Epithelial cell of esophagus (primary cell): ENCODE measurements at regions not wholly inside any gene's neighbourhood (a gene's known extent, or its start where the extent isn't known, plus 50 kb on each side); places are given as distances from the start of the nearest gene placed in this dataset.

Source experiments
- DNase-seq: peaks from one replicate; pipeline ENCODE4 v3.0.0; 2010; ENCODE audit warnings: low read depth
- H3K4me3 ChIP-seq: 2 replicates; pipeline ENCODE4 v1.5.1; 2011; ENCODE audit warnings: mild to moderate bottlenecking, low read length, control low read depth
- TF ChIP-seq, protein P1 (sequence below): IDR thresholded peaks from 2 replicates; pipeline ENCODE4 v1.5.1; 2011; ENCODE audit warnings: low read depth, mild to moderate bottlenecking, low read length, control low read depth, inconsistent platforms; ENCODE audit not compliant: insufficient read depth; ENCODE audit errors: missing control alignments

DNA sequence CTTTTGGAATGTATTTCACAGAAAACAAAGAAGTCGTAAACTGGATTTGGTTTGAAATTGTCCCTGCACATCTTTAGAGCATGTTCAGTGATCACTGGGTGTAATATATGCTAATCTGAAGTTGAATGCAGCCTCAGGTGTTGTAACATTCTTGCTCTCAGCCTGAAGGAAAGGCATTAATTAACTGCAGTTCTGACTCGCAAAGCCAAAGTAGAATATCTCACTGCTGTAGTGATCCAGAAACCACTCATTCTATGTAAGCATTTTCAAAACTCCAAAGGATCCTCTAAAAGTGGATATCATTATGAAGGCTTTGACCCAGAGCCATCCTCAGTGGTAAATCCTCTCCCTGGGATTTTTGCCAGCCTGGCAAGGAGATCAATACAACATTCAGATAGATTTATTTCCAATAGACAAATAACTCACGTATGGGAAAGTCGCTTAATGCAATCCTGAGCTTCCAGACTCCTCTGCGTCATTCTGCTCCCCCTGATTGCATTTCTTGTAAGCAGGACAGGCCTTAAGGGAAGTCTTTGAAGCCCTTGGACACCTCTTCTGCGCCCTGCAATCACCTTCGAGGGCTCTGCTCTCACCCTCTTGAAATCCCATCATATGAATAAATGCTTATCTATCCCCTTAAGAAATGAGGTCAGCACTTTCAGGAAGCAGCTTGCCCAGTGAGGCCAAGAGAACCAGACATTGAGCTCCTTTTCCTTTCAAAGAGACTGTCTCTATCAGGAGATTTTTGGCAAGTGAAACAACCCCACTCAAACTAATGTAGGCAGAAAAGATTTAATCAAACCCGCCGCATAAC lies 301.7 kb upstream of the NBEA start:
- TF ChIP-seq, protein P1, sequence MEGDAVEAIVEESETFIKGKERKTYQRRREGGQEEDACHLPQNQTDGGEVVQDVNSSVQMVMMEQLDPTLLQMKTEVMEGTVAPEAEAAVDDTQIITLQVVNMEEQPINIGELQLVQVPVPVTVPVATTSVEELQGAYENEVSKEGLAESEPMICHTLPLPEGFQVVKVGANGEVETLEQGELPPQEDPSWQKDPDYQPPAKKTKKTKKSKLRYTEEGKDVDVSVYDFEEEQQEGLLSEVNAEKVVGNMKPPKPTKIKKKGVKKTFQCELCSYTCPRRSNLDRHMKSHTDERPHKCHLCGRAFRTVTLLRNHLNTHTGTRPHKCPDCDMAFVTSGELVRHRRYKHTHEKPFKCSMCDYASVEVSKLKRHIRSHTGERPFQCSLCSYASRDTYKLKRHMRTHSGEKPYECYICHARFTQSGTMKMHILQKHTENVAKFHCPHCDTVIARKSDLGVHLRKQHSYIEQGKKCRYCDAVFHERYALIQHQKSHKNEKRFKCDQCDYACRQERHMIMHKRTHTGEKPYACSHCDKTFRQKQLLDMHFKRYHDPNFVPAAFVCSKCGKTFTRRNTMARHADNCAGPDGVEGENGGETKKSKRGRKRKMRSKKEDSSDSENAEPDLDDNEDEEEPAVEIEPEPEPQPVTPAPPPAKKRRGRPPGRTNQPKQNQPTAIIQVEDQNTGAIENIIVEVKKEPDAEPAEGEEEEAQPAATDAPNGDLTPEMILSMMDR = no peak
- DNase-seq = no peak
- no peak overlapping the region for H3K4me3 ChIP-seq

DNA sequence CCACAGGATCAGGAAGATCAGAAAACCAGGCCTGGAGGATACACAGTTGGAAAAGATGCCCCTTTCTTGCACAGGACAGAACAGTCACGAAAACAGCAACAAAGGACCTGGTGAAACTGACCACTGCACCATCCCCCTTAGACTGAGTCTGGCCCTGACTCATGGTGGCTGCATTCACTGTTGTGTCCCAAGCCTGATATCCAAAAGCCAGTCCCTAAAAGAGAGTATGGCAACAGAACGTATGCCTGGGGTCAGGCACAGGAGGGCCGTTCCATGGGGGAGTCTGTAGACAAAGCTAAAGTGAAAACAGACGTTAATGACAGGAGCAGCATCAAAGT lies 301.1 kb upstream of the NBEA start:
- no peak for DNase-seq
- H3K4me3 ChIP-seq = no peak overlapping the region
- TF ChIP-seq, protein P1 = no peak

DNA sequence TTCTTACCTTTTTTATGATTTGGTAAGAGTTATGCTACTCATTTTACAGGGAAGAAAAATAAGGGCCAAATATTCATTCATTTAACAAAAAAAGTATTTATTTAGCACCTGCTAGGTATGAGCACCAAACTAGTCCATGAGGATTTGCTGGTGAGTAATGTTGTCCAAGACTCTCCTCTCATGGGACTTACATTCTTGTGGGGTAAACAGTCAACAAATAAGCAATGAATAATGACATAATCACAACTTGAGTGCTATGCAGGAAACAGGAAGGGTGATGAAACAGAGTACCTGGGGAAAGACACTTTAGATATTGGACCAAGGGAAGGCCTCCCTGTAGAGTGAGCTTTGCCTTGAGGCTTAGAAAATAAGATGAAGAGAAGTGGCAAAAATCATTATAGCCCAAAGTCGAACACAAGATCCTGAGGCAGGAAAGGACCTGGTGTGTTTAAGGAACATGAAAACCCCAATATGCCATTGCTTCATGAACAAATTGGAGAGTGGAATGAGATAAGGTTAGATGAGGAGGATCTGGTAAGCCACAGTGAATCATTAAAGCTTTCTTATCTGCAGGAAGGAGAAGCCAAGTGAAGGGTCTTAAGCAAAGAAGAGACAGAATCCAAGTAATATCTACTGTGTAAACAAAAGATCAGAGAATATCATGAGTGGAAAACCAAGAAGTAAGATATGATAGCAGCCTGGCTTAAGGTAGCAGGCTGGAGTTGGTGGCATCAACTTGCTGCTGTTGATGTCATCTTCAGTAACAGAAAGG lies 294.5 kb upstream of the NBEA start:
- H3K4me3 ChIP-seq = no peak overlapping the region
- TF ChIP-seq, protein P1 = no peak
- peak; percentile 81 for DNase-seq

DNA sequence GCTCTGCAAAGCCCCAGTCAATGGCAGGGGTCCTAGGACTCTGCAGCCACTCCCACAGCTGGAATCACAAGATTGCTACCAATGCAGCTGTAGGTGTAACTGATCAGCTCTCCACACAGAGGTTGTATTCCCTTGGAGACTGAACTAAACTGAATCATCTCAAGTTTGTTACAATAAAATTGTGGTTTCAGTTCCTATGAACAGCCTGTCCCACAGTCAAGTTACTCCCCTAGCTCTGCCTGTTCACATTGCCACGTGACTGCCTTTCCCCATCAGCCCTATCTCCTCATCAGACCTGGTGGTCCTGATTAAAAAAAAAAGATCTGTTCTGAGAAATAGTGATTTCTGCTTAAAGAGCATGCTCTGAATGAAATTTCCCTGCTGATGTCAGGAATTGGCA lies 287.9 kb upstream of the NBEA start:
- TF ChIP-seq, protein P1 = no peak
- no peak for DNase-seq
- no peak overlapping the region for H3K4me3 ChIP-seq

DNA sequence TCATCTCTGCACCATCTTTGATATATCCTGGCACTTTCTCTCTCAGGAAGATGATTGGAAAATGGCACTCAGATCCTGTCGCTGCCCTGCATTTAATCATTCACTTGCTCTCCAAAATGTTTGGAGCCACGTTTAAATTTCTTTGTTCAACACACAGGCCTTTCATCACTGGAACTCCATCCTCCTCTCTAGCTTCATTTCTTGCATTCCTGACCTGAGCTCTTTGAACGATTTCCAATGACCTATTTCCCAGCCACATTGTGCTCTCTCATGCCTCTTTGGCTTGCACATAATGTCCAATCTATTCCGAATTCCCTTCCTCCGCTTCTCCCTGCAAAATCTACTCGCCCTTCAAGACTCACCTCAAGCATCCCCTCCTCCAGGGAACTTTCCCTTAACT lies 287.4 kb upstream of the NBEA start:
- H3K4me3 ChIP-seq = no peak overlapping the region
- DNase-seq = no peak
- TF ChIP-seq, protein P1 = no peak

DNA sequence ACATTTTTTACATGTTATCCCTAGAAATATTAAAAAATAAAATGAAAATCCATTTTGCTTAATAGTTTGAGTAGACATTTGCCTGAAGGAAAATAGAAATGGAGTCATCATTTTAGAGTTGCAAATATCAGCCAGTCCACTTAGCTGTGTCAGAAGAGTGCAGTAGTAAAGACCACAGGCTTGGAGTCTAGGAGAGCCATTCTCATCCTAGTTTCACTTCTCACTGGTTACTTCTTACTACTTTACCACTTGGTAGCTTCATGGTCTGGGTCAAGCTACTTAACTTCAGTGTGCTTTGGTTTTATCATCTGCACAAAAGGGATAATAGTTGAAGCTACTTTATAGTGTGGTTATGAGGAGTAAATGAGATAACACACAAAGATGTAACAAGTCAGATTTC lies 286.5 kb upstream of the NBEA start:
- DNase-seq = no peak
- TF ChIP-seq, protein P1 = no peak
- H3K4me3 ChIP-seq = no peak overlapping the region
